PFSK-1 (cell line): ENCODE measurements at regions not wholly inside any gene's neighbourhood (a gene's known extent, or its start where the extent isn't known, plus 50 kb on each side); places are given as distances from the start of the nearest gene placed in this dataset.

Source experiments
- FOXP2 ChIP-seq: optimal IDR thresholded peaks from 2 replicates; pipeline ENCODE3; 2011; ENCODE audit warnings: borderline replicate concordance, control low read depth, inconsistent platforms; ENCODE audit not compliant: insufficient read depth; ENCODE audit errors: extremely low read length, extremely low read depth
- POLR2AphosphoS5 ChIP-seq: IDR thresholded peaks from 2 replicates; pipeline ENCODE4 v1.6.1; 2012; ENCODE audit warnings: low read depth, mild to moderate bottlenecking, control low read depth, low read length, moderate library complexity
- SIN3A ChIP-seq: IDR thresholded peaks from 2 replicates; pipeline ENCODE4 v1.6.1; 2012; ENCODE audit warnings: mild to moderate bottlenecking, low read length, moderate library complexity, borderline replicate concordance; ENCODE audit not compliant: insufficient read depth
- TAF1 ChIP-seq: IDR thresholded peaks from 2 replicates; pipeline ENCODE4 v1.6.1; 2012; ENCODE audit warnings: low read length, control low read depth, borderline replicate concordance; ENCODE audit not compliant: insufficient read depth
- TF ChIP-seq, protein P1 (sequence below), 2 experiments: IDR thresholded peaks; 2 replicates each; pipeline versions ENCODE4 v1.6.1 to v1.8.0; 2011 to 2012; ENCODE audit warnings: low read depth in 2 of 2, low read length in 2 of 2, control low read depth in 1 of 2, inconsistent platforms in 1 of 2, mild to moderate bottlenecking in 1 of 2, moderate library complexity in 1 of 2; ENCODE audit not compliant: insufficient read depth in 1 of 2

DNA sequence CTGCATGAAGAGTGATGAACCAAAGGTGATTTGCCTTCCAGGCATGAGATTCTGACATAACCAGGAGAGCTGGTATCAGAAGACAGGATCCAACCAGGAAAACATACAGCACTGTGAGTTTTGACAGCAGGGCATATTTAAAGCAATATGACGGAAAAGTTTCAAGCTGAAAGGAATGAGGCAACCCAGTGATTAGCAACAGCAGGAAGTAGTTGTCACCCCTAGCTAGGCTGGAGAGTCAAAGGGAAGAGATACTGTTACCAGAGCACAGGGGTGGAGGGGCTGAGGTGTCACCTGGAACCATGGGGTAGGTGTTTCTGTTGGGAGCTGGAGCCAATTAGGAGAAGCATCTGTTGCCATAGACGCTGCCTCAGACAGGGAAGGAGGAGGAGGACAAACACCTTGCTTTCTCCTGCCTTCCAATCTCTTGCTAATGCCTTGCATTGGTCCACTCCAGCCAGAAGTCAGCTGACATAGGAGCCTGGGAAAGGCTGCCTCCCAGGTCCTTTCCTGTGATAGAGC, 125.4 kb upstream of the SORCS3 start:
- TF ChIP-seq, protein P1, sequence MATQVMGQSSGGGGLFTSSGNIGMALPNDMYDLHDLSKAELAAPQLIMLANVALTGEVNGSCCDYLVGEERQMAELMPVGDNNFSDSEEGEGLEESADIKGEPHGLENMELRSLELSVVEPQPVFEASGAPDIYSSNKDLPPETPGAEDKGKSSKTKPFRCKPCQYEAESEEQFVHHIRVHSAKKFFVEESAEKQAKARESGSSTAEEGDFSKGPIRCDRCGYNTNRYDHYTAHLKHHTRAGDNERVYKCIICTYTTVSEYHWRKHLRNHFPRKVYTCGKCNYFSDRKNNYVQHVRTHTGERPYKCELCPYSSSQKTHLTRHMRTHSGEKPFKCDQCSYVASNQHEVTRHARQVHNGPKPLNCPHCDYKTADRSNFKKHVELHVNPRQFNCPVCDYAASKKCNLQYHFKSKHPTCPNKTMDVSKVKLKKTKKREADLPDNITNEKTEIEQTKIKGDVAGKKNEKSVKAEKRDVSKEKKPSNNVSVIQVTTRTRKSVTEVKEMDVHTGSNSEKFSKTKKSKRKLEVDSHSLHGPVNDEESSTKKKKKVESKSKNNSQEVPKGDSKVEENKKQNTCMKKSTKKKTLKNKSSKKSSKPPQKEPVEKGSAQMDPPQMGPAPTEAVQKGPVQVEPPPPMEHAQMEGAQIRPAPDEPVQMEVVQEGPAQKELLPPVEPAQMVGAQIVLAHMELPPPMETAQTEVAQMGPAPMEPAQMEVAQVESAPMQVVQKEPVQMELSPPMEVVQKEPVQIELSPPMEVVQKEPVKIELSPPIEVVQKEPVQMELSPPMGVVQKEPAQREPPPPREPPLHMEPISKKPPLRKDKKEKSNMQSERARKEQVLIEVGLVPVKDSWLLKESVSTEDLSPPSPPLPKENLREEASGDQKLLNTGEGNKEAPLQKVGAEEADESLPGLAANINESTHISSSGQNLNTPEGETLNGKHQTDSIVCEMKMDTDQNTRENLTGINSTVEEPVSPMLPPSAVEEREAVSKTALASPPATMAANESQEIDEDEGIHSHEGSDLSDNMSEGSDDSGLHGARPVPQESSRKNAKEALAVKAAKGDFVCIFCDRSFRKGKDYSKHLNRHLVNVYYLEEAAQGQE (IDR thresholded peaks at IDR 0.05; ENCODE audit: insufficient read depth in 1 of 2, low read depth in 2 of 2, low read length in 2 of 2) = no peak
- TF ChIP-seq FOXP2 (no peak), SIN3A (no peak)

DNA sequence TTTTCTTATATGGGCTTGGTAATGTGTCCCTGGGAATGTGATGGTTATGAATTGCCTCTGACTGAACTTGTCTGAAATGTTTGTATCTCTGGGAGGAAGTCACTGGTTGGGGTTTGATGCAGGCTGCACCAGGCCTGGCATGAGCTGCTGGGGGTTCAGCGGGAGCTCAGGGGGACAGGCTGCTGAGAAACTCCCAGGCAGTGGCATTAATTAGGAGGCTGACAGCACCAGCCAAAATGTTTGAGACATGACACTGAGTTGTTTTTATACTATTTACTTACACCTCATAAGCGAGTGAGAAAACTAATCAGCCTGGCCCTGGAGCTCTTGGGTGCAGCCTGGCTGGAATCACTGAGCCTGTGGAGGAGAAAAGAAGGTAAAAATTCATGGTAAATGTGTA, 124.1 kb upstream of the SORCS3 start:
- TF ChIP-seq SIN3A = no peak
- TF ChIP-seq, protein P1 (IDR thresholded peaks at IDR 0.05; ENCODE audit: insufficient read depth in 1 of 2, low read depth in 2 of 2, low read length in 2 of 2) = no peak
- TF ChIP-seq TAF1 = no peak
- TF ChIP-seq FOXP2 = no peak
- no peak for TF ChIP-seq POLR2AphosphoS5

DNA sequence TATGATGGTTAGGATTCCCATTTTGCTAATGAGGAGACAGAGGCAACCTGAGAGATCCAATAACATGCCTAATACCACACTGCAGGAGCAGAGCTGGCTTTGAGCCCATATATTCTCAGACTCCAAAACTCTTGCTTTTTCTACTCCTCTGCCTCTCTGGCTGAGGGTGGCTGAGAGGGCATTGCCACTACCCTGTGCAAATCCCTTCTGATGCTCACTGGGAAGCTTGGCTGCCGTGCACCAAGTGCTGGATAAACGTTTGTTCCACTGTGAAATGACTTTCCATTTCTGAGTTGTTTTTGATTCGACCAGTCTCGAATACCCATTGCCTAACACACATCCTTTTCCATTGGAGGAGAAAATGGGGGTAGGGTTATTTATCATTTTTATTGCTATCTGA, 123.1 kb upstream of the SORCS3 start:
- no peak for TF ChIP-seq POLR2AphosphoS5
- no peak for TF ChIP-seq FOXP2
- no peak for TF ChIP-seq SIN3A

DNA sequence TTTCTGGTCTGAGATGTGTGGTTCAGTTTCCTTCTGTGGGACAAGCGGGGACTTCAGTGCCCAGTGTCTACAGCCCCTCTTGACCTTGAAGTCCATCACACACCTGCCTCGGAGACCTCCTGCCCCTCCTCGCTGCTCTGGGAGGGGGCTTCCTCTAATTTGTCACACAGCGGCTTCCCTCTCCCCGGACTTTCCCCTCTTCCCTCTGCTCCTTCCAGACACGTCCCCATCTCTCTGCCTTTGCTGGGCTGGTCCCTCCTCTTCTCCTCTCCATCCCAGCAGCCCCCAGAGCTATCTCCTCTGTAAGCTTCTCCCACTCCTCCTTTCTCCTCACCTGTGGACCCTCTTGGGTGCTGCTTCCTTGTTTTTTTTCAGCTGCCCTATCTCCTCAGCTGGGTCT, 122.2 kb upstream of the SORCS3 start:
- TF ChIP-seq FOXP2 (no peak), SIN3A (no peak), POLR2AphosphoS5 (no peak), TAF1 (no peak)
- TF ChIP-seq, protein P1 (IDR thresholded peaks at IDR 0.05; ENCODE audit: insufficient read depth in 1 of 2, low read depth in 2 of 2, low read length in 2 of 2) = no peak

DNA sequence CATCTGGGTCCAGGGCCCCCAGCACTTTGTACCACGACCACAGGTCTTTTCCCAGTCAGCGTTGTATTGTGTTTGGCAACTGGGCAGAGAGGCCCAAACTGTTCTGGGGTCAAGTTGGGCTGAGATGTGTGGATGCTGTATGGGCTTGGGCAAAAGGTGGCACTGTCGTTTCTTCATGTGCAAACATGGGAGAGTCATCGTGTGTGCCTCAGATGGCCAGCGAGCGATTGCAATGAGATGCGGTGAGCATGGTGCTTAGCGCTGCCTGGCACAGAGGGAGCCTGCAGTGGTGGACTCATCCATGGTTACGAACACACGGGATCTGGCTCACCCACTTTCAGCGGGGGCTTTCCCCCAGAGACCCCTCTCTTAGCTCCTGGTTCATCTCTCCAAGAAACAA, 120.4 kb upstream of the SORCS3 start:
- TF ChIP-seq SIN3A (no peak), FOXP2 (no peak), POLR2AphosphoS5 (no peak), TAF1 (no peak)
- TF ChIP-seq, protein P1 (IDR thresholded peaks at IDR 0.05; ENCODE audit: insufficient read depth in 1 of 2, low read depth in 2 of 2, low read length in 2 of 2) = no peak
